HG02970 (cell line): ENCODE measurements at regions not wholly inside any gene's neighbourhood (a gene's known extent, or its start where the extent isn't known, plus 50 kb on each side); places are given as distances from the start of the nearest gene placed in this dataset.
"Not testable (repeated sequence)": the region's sequence is repeated elsewhere in the genome, so short reads cannot be mapped to it uniquely, and the experiment has no call there.

Experiments used
- ATAC-seq: cut with Tn5 transposase; IDR thresholded peaks from one replicate; pipeline ENCODE4 v1.9.1; 2021; ENCODE audit warnings: mild to moderate bottlenecking, moderate library complexity, moderate number of reproducible peaks; ENCODE audit not compliant: unreplicated experiment, low FRiP score

DNA sequence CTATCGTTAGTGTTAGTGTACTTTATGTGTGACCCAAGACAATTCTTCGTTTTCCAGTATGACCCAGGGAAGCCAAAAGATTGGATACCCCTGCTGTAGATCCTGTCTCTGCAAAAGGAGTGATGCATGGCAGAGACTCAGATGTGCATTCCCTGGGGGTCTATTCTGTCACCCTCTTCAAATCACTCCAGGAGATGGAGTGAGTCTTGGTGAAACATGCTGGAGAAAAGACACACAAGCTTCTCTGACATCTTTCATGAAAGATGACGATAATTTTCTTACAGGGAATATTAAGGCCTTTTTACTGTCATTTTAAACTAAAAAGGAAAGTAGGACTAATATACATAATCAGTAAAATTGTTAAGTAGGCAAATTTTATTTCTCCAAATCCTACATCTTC is 437.9 kb upstream of the SOX5 start:
- ATAC-seq, result no peak

DNA sequence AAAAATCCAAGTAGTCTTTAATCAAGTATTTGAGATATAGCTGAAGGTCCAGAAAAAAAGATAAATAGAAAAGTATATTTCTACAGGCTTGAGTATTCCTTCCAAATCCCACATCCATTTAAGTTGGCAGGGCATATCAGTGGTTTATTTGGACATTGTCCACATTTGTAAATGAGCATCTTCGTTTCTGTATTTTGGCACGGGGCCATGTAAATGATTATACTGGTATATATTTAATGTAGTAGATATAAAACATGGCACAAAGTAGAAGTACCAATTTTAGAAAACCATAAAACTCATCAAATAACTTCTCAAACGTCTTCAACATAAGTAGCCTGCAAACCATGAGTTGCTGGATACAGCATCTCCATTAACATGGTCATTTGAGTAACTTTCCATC is 437.4 kb upstream of the SOX5 start:
- ATAC-seq, result no peak

DNA sequence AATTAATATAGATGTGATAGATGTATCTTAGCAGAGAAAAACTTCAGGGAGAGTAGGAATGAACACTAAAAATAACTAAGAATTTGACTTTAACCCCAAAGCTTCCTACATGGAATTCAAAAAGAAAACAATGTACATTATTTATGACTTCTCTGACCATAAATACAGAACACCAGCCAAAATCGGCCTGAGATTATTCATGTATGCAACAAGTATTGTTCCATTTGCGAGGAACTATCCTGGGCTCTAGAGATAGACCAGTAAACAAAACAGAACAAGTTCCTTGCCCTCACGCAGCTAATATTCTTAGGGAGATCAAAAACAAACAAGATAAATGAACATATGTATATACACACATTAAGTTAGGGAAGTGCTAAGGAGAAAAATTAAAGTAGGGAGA is 432.3 kb upstream of the SOX5 start:
- ATAC-seq, result no peak

DNA sequence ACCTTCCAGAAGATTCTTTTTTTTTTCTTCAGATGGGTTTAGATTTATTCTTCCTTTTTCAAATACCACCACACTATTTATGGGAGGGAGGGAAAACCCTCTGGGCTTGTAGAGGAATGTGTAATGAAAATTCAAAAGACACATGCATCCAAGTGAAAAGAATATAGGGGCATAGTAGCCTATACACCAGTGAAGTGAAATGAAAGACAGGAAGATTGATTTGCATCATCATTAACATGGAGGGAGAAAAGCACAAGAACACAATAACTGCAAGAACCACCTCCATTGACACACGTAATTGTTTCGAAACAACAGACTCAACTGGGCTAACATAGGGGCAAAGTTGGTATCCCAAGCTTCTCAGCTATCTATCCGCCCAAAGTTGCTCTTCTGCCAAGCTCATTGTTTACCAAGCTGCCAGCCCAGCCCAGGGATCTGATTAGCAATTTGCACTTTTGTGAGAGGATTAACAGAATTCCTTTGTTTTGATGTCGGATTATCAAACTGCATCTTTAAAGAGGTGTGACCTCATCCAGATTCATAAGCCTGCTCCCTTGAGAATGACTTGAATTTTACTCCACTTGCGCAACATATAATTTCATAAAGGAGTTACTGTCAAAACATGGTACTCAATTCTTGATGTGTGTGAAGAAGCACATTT is 430.5 kb upstream of the SOX5 start:
- no peak for ATAC-seq

DNA sequence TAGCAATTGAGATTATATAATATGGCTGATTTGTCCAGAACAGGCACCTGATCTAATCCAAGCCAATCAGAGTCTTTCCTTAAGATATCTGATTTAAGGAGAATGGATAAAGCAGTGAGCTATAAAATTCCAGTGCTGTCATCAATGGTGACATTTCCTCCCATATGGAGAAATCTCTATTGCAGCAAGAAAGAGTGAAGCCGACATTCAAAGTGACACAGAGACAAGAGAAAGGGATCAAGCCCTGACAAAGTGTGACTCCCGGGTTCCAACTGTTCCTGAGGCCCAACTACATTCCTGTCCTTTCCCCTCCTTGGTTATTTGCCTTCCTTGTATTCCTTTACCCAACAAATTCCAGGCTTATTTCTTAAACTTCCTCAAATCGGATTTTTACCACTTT is 430.0 kb upstream of the SOX5 start:
- ATAC-seq, result no peak

DNA sequence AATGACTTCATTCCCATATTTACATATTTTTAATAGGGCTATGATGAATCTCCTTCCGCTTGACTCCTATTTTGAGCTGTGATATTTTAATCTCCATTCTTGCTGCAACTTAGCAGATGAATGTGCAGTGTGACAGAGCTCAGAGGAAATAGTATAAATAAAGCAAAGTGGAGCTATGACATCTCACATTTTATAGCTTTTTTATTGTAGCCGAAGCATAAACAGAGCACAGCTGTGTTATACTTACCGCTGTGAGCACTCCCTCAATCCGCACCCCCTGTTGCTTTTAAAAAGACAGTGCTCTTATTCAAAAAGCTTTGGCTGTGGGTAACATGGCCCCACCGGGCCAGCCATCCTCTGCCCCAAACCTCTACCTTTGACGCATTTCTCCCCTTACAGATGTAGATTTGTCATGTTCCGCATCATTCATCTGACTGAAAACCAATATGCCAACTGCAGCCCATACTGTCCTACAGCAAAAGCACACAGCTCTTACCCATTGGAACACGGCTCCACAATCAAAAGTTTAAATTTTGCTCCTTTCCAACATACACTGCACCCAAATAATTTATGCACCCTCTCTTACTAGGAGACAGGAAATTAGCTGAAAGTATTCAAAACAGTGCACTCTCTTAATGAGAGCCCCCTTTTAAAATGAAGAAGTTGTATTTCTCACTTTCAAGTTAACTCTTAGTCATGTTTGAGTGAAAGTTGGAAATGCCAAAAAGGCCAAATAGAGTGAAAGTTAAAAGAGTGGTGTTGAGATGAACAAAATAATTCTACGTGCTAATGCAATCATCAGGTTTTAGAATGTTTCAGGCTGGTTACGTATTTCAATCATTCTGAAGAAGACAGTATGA is 429.3 kb upstream of the SOX5 start:
- peak; percentile 60 for ATAC-seq

DNA sequence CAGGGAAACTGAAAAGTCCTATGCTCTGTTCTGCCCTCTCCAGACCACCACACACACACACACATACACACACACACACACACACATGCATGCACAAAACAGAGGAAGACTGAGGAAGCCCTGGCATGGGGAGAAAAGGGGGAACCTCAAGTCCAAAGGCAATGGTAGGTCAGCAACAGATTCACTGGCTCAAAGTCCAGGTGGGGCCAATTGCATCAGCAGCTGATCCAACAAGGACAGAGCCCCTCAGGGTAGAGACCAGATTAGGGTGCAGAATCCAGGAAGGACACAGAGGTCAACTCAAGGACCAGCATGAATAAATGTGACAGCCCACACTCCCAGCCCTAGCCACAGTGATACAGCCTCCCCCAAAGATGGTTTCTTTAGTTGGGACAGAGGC is 425.0 kb upstream of the SOX5 start:
- no peak for ATAC-seq

DNA sequence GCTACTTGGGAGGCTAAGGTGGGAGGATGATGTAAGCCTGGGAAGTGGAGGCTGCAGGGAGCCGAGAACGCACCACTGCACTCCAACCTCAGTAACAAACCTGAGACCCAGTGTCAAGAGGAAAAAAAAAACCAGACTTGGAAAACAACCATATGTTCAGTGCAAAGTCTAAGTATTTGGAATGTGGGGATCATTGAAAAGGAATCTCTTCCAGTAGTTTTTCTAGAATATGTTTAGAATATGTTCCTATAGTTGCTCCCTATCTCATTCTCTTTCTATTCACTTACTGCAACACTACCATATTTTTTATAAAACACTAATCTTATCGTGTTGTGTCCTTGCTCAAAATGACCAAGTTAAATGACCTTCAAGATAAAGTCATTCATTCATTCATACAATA is 423.5 kb upstream of the SOX5 start:
- no peak for ATAC-seq

DNA sequence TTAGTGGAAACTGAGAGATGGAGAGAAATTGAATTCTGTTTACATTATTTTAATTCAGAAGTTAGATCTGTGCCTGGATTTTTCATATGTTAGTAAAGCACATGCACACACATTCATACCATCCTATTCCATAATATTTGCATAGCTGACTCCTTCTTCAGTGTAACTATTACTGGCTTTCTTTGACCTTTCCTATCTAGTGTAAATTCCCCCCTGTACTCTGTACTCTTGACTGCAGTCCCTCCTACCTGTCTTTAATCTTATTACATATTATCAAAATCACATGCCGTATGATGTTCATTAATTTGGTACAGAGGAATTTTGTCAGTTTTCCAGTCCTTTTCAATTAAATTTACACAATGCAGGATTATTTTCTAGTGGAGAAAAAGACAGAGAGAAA is 417.0 kb upstream of the SOX5 start:
- no peak for ATAC-seq

DNA sequence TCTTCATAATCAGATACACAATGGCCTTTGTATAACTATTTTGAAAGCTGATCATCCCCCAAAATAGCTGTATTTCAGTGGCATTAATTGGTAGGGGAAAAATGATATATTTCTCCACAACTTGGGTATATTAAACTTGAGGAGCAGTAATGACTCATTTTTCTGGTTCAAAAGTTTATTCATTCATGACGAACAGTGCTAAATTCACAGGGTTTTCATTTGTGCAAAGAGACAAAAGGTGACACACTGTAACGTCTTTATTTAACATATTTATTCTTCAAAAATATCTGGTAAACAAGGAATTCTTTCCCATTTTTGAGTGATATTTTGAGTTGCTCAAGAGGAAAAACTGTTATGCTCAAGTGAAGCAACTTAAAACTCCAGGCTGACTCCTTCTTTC is 415.5 kb upstream of the SOX5 start:
- ATAC-seq, result no peak

DNA sequence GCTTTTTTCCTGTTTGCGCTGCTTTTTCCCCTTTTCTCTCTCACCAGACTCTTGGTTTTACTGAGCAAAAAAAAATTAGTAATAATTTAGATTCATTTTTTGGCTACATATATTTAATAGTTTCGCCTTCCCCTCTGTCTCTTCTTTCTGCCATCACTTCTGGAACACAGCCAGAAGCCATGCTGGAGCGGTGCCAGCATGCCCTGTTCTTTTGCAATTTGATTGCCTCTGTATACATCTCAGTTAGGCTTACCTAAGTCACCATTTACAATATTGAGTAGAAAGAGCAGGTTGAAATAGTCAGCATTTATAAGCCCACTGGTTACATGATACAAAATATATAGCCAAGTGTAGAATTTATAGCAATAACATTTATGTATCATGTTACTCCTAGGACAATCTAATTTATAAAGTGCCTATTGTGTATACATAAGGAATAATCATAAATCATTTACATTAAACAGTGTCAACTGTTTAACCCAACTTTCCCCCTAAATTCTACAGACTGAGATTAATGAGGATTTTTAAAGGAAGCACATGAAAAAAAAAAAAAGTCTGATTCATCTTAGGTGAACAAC is 413.8 kb upstream of the SOX5 start:
- ATAC-seq, result no peak

DNA sequence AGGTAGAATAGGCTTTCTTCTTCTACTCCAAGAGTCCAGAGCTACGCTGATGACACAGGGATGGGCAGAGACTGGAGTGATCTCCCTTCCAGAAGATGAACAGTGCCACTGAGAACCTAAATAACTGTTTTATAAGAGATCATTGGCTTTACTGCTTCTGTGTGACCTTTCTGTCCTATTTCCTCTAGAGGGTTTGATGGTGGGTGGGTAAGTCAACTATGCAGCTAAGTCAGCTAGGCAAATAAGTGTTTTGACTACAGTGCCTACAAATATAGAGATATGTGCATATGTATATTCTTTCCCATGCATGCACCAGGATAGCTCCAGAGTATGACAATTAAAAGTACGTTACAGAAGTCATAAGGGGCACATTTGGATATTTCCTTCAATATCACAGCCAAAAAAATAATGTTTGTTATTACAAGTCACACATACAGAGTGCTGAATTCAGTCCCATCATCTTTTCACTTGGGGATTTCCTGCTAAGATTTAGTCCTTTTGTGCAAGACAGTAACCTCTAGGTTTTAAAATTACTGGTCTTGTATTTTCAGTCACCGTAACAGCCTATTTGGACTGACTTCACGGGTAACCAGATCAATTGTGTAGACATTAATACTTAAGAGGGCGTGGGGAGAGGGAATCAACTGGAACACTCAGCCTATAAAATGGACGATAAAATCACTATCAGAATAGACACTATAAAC is 412.6 kb upstream of the SOX5 start:
- no peak for ATAC-seq

DNA sequence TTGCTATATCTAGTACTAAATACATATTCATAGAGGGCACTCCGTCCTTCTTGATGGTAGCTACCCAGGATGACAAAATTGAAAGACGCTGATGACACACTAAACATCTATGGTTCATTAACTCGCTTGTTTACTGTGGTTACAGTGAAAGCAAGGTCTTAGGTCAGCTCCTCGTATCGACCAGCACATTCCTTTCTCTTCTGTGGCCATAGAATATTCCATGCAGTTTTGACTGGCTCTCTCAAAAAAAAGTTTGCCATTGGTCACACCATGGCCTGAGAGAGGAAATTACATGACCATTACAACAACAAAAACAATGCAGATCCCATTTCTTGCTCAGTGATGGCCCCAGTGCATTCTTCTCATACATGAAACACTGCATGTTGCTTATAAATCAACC is 411.4 kb upstream of the SOX5 start:
- peak; percentile 67 for ATAC-seq

DNA sequence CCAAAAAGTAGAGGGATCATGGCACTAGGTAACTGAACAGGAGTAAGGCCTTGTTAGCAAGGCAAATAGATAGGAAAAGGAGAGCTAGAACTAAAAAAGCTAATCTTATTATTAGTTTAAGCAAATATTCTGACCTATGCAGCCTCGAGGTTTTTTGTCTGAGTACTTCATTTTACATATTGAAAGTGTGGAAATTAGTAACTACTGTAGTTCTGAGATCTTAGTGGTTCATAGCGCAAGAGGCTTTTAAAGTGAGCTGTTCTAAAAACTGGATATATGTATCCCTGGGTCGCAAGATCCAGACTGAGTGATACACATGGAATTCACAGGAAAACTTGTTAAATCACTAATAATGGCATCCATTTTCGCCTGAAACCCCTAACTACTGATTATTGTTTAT is 411.0 kb upstream of the SOX5 start:
- ATAC-seq, result peak; percentile 34

DNA sequence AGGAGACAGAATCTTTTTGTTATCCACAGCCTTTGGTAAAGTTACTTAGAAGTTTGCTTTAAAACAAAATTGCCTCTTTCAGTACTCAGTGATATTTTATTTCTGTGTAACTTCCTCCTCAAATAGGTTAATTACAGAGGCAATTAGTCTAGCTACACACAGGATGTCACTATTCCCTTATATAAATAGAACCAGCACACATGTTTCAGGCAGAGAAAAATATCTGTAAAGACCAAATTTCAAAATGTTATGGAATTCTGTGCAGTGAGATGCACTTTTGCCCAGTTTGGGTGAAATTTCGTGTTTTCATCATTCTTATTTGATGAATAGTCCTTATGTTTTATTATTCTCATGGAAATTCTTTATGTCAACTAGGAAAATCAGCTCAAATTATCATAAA is 410.6 kb upstream of the SOX5 start:
- ATAC-seq, result no peak

DNA sequence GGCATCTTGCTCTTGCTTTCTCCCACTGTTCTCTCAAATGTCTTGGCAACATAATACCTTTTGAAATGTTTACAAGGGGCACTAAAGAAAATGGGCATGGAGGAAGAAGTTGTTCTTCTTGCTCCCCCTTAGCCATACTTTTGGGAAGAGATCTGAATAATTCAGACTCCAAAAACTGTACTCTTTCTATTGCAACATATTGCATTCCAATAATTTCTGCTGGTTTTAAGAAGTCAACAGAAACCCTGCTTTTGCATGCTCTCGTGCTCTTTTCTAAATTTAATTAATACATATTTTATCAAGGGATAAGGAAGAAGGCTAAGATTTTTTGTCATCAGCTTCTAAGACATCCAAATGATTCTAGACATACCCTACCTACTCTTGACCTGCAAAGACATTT is 409.9 kb upstream of the SOX5 start:
- no peak for ATAC-seq

DNA sequence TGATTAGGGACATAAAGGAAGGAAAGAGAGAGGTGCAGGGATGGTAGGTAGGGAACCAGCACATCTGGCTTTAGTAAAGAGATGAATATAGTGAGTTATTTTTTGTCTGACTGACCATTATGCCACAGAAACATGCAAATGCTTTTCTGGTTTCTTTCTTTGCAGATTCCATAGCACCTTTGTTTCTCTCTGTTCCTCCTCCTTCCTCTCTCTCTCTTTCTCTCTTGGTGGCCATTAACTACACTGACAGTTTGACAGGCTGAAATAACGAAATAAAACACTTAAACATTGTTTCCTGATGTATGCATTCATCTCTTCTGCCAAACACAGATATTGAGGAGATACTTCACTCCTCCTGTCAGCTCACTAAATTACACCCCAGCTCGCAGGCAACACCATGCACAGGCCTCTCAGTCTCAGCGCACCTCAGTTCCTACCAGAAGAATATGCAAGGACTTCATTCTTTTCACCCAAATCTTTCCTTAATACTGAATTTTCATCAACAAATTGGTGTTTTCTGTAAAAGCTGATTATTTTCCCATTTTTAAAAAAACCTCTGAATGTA is 406.9 kb upstream of the SOX5 start:
- ATAC-seq, result peak; percentile 52

DNA sequence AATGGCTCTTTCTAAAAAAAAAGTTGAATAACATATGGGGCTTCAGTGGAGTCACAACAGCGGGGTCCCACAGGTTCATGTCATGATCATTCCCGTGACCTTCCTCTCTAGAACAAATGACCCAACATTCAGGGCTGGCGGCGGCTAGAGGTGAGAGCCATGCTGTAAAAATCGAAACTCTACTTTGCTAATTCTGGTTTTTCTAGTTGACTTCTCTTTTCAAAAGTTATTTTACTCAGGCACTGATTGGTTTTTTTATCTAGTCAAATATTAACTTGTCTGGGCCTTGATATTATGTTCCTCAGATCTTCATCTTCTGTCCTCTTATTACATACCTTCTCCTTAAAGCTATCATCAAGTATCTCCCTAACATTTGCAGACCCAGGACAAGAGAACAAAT is 402.9 kb upstream of the SOX5 start:
- no peak for ATAC-seq

DNA sequence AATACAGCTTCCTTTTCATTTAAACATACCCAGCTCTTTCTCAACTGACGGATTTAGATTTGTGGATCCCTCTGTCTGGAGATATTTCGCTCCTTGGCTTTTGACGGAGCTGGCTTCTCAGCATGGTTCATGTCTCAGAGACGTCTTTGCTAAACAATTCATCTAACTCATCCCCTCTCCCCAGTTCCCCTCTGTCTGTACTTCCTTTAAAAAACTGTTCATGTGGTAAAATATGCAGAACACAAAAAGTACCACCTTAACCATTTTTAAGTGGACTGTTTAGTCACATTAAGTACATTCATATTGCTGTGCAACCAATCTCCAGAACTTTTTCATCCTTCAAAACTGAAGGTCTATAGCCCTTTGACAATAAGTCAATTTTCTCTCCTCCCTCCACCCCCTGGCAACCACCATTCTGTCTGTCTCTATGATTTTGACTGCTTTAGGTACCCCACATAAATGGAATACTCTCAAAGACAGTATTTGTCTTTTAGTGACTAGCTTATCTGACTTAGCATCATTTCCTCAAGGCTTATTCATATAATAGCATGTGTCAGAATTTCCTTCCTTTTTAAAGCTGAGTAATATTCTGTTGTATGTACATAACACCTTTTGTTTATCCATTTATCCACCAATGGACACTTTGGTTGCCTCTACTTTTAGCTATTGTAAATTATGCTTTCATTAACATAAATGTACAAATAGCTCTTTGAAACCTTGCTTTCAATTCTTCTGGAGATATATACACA is 399.8 kb upstream of the SOX5 start:
- no peak for ATAC-seq

DNA sequence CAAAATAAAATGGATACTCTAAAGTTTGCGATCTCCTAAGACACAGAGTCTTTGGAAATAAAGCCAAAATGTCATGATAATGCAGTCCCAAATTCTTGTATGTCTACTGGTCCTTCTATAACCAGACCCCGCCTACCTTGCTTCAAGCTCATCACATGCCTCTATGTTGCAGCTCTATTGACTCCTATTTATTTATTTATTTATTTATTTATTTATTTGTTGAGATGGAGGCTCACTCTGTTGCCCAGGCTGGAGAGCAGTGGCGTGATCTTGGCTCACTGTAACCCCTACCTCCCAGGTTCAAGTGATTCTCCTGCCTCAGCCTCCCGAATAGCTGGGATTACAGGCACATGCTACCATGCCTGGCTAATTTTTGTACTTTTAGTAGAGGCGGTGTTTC is 398.7 kb upstream of the SOX5 start:
- ATAC-seq, result not testable (repeated sequence)
